GM18951 (cell line): ENCODE measurements at regions not wholly inside any gene's neighbourhood (a gene's known extent, or its start where the extent isn't known, plus 50 kb on each side); places are given as distances from the start of the nearest gene placed in this dataset.

Experiments
- POLR2A ChIP-seq: IDR thresholded peaks from 4 replicates; pipeline ENCODE4 v1.6.1; 2011; ENCODE audit warnings: mild to moderate bottlenecking; ENCODE audit not compliant: insufficient read length, insufficient read depth; ENCODE audit errors: extremely low read depth
- in situ Hi-C: fragments of 300-500 bp; cut with MboI; formaldehyde crosslinking; loops from one replicate; pipeline ENCODE4 v1.12.0; 2022; ENCODE audit warnings: low sequenced_read_pairs, mixed read lengths, inconsistent platforms; ENCODE audit not compliant: unreplicated experiment

DNA sequence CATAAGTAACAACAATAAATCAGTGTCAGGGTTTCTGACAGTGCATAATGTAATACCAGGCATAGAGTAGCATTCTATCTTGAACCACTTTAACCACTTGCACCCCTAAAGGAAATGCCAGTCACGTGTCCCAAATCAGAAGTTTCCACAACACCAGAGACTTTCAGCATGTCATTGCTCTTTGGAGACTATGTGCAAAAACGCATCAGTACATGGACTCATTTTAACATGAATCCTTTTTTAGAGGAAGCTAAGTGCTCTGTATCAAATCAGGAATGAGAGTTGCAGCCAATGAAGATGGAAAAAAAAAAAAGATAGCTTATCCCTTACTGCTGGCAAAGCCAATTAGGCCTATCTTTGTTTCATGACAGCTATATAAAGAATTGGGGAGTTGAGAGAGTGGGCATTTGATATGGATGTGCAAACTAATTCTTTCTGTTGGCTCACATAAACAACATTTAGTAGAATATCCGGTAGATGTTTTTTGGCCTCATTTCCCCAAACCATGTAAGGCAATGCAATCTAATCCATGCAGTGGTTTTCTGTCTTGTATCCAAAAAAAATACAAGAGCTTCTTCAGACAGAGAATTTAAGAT is 353.1 kb downstream of the IRS1 start:
- no peak for TF ChIP-seq POLR2A
- in situ Hi-C loops = no loop called here

DNA sequence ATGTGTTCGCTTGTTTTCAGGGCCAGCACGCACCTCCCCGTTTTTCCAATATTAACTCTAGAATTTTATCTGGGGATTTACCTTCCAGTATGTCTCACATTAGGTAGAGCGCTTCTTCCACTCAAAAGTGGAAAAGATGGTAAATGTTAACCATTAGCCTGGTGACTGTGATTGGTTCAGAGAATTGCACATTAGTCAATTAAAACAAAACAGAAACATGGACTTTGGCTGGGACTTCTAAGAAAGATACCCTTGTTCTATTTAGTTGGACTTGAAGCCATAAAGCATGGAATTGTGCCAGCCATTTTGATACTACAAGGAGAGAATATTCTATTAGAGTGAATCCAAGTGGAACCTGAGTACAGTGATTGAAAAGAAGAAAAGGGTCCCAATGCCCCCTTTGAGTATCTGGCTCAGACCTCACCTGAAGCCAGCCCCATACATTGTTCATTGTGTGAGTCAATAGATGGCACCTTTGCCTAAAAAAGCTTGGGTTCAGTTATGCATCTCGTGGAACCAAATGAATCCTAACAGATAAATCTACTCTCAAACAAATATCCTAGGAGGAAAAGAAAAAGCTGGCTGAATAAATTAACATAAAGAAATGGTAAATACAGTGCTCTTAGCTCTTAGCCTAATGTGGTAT is 354.3 kb downstream of the IRS1 start:
- TF ChIP-seq POLR2A = no peak
- in situ Hi-C loops = no loop called here

DNA sequence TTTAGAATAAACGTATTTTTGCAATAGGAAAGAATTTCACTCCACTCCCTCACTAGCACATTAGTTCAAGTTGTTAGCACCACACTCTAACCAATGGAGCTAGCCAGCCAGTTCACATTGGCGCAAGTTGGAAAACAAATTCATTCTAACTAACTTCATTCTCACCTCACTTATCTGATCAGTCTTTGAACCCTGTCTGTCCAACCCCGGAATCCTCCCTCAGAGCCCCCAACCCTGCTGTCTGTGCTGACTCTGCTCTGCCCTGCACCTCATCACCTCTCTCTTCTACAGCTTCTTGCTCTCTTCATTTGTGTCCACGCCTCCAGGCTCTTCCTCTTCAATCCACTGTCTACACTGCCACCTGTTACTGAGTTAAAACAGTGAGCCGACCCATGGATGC is 356.5 kb downstream of the IRS1 start:
- no peak for TF ChIP-seq POLR2A
- in situ Hi-C loops = no loop called here

DNA sequence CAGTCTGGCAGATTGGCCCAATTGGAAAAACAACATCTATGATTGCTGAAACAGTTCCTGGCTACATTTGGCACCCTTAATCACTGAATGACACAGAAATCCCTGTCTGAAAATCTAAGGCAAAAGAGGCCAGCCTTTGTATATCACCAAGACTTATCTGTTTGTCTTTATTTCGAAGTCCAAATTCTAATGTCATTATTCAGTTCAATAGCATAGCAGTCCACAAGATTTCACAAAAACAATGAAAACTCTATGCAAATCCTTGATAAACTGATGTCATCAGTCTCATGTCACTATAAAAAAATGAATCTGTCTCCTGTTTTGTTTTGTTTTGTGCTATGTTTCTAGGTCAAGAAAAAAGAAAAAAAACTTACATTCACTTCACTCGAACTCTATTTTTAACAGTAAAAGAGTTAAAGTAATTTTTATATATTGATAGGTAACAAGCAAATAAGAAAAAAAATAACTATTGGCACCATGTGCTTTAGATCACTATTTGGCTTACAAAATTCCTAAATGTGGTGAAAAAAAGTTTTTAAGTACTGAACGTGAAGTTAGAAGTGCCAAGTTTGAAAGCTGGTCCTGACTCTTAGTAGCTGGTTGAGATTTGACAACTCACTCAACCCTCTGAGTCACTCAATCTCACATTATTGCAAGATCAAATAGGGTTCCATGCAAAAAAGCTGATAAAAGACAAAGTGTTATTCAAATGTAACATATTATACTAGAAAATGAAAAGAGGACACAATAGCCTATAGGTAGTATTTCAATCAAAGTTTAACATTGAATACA is 359.3 kb downstream of the IRS1 start:
- in situ Hi-C loops = no loop called here
- no peak for TF ChIP-seq POLR2A

DNA sequence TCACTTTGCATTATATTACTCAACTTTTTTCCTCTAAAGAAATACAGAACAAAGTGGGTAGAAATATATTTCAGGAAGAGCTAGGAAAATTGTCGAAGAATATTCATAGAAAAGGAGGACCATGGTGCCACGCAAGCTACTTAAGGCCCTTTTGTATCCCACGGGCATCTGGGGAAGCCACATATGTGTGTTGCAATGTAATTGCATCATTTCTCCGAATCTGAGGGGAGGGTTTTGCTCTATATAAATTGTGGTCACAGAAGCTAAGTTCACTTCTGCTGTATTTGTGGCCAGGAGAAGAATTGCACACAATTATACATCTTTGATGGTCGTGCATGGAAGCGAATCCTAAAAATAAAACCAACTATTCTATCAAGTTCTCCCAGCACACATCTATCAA is 360.3 kb downstream of the IRS1 start:
- no peak for TF ChIP-seq POLR2A
- in situ Hi-C loops = no loop called here

DNA sequence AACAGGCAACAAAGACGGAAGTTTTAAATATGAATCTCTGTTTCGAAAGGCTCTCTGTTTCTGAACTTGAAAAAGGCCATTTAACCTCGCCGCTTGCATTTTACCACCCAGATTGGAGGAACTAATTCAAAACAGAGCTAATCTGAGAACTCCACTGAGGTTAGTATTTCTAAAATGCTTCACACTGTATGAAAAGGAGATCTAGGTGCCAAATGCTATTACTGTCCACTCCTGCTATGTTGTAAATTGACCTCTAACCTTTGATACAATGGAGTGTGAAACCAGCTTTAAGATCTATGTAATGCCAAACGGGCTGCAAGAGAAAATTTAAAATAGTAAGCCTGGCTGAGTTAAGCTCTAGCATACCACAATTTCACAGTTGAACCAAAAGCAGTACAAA is 364.5 kb downstream of the IRS1 start:
- no peak for TF ChIP-seq POLR2A
- in situ Hi-C loops = no loop called here

DNA sequence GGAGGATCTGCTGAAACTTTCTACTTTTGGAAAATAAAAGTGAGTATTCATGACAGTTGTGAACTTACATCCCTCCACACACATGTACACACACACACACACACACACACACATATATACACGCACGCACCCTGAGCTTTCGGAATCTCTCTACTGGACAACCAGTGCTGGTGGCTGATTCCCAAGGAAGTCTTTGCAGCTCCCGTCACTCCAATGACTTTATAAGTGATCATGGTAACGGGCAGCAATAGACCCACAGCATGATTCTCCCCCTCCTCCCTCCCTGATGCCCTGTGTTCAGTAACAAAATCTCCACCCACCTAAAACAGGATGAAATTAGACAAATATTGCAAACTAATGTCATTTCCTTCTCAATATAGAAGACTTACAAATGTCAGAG is 364.9 kb downstream of the IRS1 start:
- in situ Hi-C loops = no loop called here
- TF ChIP-seq POLR2A = no peak

DNA sequence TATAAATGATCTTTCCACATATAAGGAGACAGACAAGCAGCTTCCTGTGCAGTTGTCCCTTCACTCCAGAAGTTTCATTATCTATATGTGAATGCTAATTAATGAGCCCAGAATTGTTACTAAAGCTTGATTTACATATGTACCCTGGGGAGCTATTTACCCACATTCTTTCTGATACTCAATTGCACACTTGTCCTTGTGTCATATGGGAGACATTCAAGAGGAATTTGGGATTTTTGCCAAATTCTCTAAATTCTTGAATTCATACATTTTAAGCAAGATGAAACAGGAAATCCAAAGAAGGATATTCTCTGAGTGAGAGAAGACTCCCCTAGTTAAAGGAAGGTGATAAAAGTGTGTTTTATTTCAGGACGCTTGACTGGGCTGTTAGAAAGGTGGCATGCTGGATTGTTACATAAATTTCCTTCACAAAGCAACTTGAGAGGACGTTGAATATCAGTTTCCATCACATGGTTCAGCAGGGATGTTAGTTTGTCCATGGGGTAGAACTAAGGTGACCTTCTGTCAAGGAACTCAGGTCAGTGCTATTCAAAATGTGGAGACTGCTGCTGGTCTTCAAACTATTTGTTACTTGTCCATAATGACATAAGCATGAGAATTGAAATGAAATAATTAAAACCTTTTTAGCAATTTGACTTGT is 368.2 kb downstream of the IRS1 start:
- in situ Hi-C loops = no loop called here
- no peak for TF ChIP-seq POLR2A

DNA sequence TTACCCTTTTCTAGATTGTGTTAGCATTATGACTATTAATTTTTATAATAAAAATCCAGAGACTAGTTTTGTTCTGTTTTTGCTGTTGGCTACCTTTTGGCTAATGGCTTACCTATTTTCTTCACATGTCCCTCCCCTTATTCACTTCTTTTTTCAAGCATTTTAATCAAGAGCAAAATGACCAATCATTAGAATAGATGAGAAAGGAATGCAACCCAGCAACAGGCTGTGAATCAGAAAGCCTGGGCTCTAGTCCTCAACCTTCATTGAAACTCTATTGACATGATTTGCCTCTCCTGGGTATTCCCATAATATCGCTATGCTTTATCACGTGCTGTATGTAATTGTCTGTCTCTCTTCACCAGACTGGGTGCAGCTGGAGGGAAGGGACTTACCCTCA is 370.1 kb downstream of the IRS1 start:
- TF ChIP-seq POLR2A = no peak
- in situ Hi-C loops = no loop called here

DNA sequence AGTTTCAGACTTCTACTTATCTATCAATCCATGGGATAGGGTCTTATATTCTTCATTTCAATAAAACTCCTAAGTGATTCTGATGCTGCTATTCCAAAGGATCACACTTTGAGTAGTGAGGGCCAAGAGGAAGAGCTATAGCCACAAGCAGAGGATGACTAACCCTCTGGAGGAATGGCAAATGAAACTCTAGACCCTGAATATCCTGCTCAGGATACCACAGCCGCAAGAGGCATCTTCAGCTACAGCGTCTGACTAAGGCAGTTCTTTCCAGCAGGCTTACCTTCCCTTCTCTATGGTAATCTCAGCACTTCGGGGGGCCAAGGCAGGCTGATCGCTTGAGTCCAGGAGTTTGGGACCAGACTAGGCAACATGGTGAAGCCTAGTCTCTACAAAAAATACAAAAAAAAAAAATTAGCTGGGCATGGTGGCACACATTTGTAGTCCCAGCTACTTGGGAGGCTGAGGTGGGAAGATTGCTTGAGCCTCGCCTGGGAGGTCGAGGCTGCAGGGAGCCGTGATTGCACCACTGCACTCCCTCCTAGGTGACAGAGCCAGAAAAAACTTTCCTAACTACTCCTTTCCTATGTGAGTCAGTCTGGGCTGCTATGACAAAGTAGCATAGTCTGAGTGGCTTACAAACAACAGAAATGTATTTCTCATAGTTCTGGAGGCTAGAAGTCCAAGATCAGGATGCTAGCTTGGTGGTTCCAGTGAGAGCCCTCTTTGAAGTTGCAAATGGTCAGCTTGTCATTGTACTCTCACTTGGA is 371.9 kb downstream of the IRS1 start:
- TF ChIP-seq POLR2A = no peak
- in situ Hi-C loops = no loop called here

DNA sequence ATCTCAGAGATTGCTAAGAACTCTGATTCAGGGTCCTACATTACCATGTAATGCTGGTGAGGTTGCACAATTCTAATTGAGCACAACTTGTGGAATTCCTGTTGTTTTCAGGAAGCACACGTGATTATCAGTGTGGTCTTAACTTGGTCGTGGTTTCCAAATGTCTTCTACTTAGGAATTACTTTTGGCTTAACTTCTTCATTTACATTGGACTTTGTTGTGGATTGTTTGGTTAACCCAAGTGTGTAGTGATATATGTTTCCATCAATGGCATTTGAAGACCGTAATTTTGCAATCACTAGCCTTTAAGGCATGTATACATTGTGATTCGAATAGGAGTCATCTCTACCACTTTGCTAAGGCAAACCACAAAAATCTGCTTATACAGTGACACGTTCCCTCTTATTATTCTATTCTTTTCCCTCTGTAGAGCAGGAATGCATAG is 373.3 kb downstream of the IRS1 start:
- in situ Hi-C loops = no loop called here
- TF ChIP-seq POLR2A = no peak

DNA sequence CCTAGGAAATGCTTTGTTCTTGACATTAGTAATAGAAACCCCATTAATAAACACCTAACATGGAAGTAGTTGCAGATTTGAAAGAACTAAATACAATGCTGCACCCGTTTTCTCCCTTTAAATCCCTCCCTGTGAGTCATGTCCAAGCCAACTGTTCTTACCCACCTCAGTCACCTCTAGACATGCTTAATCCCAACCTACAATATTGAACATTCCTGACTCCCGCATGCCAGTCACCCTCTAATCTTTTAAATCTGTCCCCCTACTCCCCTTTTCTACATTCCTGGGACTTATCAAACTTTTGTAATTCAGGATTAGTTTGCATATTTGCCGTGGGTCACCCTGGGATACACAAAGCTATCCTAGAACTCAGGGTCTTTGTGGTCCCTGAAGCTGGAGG is 374.6 kb downstream of the IRS1 start:
- TF ChIP-seq POLR2A = no peak
- in situ Hi-C loops = no loop called here

DNA sequence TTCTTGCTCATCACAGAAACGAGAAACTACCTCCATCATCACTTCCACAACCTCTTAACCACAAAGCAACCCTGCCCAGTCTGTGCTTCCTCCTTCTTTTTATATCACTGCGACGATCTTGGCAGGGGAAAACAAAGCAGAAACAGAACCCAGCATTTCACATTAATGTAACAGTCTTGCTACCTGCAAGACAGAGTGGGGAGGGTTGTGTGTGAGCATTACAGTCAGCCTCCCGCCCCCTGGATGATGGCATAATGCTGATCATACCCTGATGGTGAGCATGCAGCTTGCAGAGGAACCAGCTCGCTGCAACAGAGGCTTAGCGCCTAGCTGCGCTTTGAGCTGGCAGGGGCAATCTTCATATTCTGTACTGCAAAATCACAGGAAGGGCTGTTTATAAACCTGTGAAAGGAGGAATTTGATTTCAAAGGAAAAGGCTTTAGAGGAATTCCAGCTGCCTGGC is 376.1 kb downstream of the IRS1 start:
- in situ Hi-C loops = no loop called here
- TF ChIP-seq POLR2A = no peak
